Bronchial epithelial cell (primary cell): ENCODE measurements at regions not wholly inside any gene's neighbourhood (a gene's known extent, or its start where the extent isn't known, plus 50 kb on each side); places are given as distances from the start of the nearest gene placed in this dataset.

Experiments used
- DNase-seq: peaks from one replicate; pipeline ENCODE4 v3.0.0-alpha.2; 2010; ENCODE audit warnings: low read depth
- FAIRE-seq: peaks from 2 replicates; lab custom pipeline; 2011; peaks lifted over from hg19 to GRCh38; lab: Jason Lieb, UNC
- H3K27me3 ChIP-seq: 2 replicates; pipeline ENCODE4 v1.5.1; 2011; ENCODE audit warnings: low read length; ENCODE audit not compliant: control insufficient read depth, insufficient read depth
- H3K36me3 ChIP-seq: 2 replicates; pipeline ENCODE4 v1.5.1; 2011; ENCODE audit warnings: low read length; ENCODE audit not compliant: control insufficient read depth, insufficient read depth
- H3K4me3 ChIP-seq: 2 replicates; pipeline ENCODE4 v1.5.1; 2011; ENCODE audit warnings: mild to moderate bottlenecking, low read depth, low read length, control low read depth
- TF ChIP-seq, protein P1 (sequence below): IDR thresholded peaks from 2 replicates; pipeline ENCODE4 v1.5.1; 2011; ENCODE audit warnings: mild to moderate bottlenecking, moderate library complexity, low read length, control low read depth, inconsistent platforms; ENCODE audit not compliant: insufficient read depth, severe bottlenecking

DNA sequence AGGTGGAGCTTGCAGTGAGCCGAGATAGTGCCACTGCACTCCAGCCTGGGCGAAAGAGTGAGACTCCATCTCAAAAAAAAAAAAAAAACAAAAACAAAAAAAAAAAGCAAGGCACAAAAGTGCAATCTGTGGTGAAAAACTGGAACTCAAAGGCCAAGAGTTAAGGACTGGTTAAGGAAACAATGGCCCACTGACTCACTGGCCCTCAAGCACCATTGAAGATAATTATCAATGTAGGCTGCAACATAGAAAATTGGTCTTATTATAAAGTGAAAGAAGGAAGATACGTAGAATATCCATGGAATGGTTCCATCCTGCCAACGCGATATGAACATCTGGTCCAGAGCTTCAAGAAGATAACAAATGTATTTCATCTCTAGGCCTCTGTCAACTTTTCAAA lies 444.2 kb downstream of the SOX9 start:
- H3K27me3 ChIP-seq: no peaks in the 10 kb centered on the region
- no peak overlapping the region for H3K4me3 ChIP-seq
- DNase-seq (no peak), FAIRE-seq (no peak)
- TF ChIP-seq, protein P1, sequence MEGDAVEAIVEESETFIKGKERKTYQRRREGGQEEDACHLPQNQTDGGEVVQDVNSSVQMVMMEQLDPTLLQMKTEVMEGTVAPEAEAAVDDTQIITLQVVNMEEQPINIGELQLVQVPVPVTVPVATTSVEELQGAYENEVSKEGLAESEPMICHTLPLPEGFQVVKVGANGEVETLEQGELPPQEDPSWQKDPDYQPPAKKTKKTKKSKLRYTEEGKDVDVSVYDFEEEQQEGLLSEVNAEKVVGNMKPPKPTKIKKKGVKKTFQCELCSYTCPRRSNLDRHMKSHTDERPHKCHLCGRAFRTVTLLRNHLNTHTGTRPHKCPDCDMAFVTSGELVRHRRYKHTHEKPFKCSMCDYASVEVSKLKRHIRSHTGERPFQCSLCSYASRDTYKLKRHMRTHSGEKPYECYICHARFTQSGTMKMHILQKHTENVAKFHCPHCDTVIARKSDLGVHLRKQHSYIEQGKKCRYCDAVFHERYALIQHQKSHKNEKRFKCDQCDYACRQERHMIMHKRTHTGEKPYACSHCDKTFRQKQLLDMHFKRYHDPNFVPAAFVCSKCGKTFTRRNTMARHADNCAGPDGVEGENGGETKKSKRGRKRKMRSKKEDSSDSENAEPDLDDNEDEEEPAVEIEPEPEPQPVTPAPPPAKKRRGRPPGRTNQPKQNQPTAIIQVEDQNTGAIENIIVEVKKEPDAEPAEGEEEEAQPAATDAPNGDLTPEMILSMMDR: no peak
- no peaks in the 10 kb centered on the region for H3K36me3 ChIP-seq

DNA sequence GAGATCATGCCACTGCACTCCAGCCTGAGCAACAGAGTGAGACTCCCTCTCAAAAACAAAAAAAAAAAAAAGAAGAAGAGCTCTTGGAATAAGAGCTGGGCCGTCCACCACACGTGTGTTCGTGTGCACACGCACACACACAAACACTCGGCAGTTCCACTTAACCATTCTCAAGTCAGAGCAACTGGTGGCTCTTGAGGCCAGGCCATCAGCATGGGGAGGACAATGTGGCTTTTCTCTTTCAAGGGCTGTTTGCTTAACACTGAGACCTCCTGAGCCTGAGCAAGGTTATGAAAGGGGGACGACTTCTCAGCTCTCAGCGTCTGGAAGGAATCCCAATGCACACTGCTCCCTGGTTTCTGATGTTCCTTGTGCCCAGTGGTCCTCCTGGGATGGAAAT lies 444.9 kb downstream of the SOX9 start:
- Histone ChIP-seq H3K27me3 (no peaks in the 10 kb centered on the region), H3K4me3 (no peak overlapping the region), H3K36me3 (no peaks in the 10 kb centered on the region)
- TF ChIP-seq, protein P1: no peak
- DNase-seq (no peak), FAIRE-seq (no peak)

- TF ChIP-seq, protein P1: no peak
- Histone ChIP-seq H3K27me3 (no peaks in the 10 kb centered on the region), H3K36me3 (peaks cover 3% of the 10 kb centered on the region), H3K4me3 (no peak overlapping the region)
- no peak for DNase-seq
- no peak for FAIRE-seq
Measured at GRCh38 chr17:72566671-72567484, 446.1 kb downstream of the SOX9 start.

- TF ChIP-seq, protein P1: no peak
- no peak for FAIRE-seq
- Histone ChIP-seq H3K27me3 (no peaks in the 10 kb centered on the region), H3K4me3 (no peak overlapping the region), H3K36me3 (peaks cover 3% of the 10 kb centered on the region)
- DNase-seq: no peak
Measured at GRCh38 chr17:72567774-72568173, 447.0 kb downstream of the SOX9 start.

GRCh38 chr17:72569148-72569946 lies 448.5 kb downstream of the SOX9 start:
- H3K27me3 ChIP-seq: no peaks in the 10 kb centered on the region
- no peak for FAIRE-seq
- peaks cover 7% of the 10 kb centered on the region for H3K36me3 ChIP-seq
- H3K4me3 ChIP-seq: no peak overlapping the region
- no peak for DNase-seq
- TF ChIP-seq, protein P1: no peak
